Heart left ventricle (tissue), 16 donors: ENCODE measurements at regions not wholly inside any gene's neighbourhood (a gene's known extent, or its start where the extent isn't known, plus 50 kb on each side); places are given as distances from the start of the nearest gene placed in this dataset.

ENCODE experiments used
- ATAC-seq, 4 donors: fragments of 200-7000 bp; cut with Tn5 transposase; one replicate each; pipeline ENCODE4 v1.9.1; 2020 to 2022; ENCODE audit warnings: moderate library complexity in 4 of 4, mild to moderate bottlenecking in 3 of 4, moderate number of reproducible peaks in 1 of 4
- DNase-seq, 5 donors: peaks; one replicate each; pipeline ENCODE4 v3.0.0-alpha.2; 2020
- H3K27ac ChIP-seq, 12 donors: fragments of 200-600 bp; sonication (generic) in 4 of 12; one replicate each; pipeline versions ENCODE4 v1.5.0 to v1.8.0; 2016 to 2022; ENCODE audit warnings: mild to moderate bottlenecking in 2 of 12
- H3K27me3 ChIP-seq, 9 donors: fragments of 200-600 bp; sonication (generic) in 2 of 9; one replicate each; pipeline versions ENCODE4 v1.5.1 to v1.8.0; 2016 to 2022; ENCODE audit warnings: mild to moderate bottlenecking in 3 of 9
- H3K36me3 ChIP-seq, 9 donors: fragments of 200-600 bp; sonication (generic) in 2 of 9; one replicate each; pipeline versions ENCODE4 v1.5.0 to v1.8.0; 2018 to 2022; ENCODE audit warnings: mild to moderate bottlenecking in 2 of 9
- H3K4me1 ChIP-seq, 12 donors: fragments of 200-600 bp; sonication (generic) in 4 of 12; one replicate each; pipeline versions ENCODE4 v1.5.0 to v1.8.0; 2016 to 2022; ENCODE audit warnings: mild to moderate bottlenecking in 3 of 12
- H3K4me3 ChIP-seq, 12 donors: fragments of 200-600 bp; sonication (generic) in 4 of 12; one replicate each; pipeline versions ENCODE4 v1.5.0 to v1.8.0; 2017 to 2022; ENCODE audit warnings: mild to moderate bottlenecking in 9 of 12, moderate library complexity in 4 of 12
- H3K9me3 ChIP-seq, 12 donors: fragments of 200-600 bp; sonication (generic) in 4 of 12; one replicate each; pipeline versions ENCODE4 v1.5.0 to v1.8.0; 2016 to 2022; ENCODE audit warnings: mild to moderate bottlenecking in 1 of 12
- CTCF ChIP-seq, 12 donors: fragments of 200-600 bp; sonication (generic) in 4 of 12; IDR thresholded peaks; one replicate each; pipeline versions ENCODE4 v1.5.0 to v1.8.0; 2018 to 2022; ENCODE audit warnings: antibody characterized with exemption in 12 of 12, mild to moderate bottlenecking in 5 of 12
- POLR2A ChIP-seq, 2 donors: fragments of 450-650 bp; IDR thresholded peaks; one replicate each; pipeline ENCODE4 v1.6.1; 2017; ENCODE audit warnings: antibody characterized with exemption in 2 of 2, mild to moderate bottlenecking in 2 of 2, moderate library complexity in 2 of 2
- WGBS, 4 donors: extraction: QIAGEN DNeasy Blood & Tissue Kit in 2 of 4; methylation state at CpG; one replicate each; pipeline versions ENCODE4 v1.1.5 to v1.1.7; 2013 to 2018; 5-methylcytosine and 5-hydroxymethylcytosine counted together
- intact Hi-C, 10 donors: fragments of 100-400 bp; cut with DNase I; formaldehyde crosslinking; loops; one replicate each; pipeline versions ENCODE4 v1.11.1 to v1.14.2; 2022
- donor health status: ischemic (EF 13 %, LVEDD 7.1; RV severe dilation, severe dysfunction).
- donor health status: healthy with polysubstance abuse.
- donor health status: DM: no; HTN: yes; CAD: no.
- donor health status: DM: no; HTN: no; CAD: no.
- donor health status: ischemic (EF 25% LVEDD 6.9; RV normal size, moderate dysfunction).
- donor health status: ischemic (EF 25% LVEDD 5.7; RV mildly dilated, moderate dysfunction).
- donor health status: healthy.
- donor health status: DM: yes; HTN: yes; CAD: no.
- donor health status: ischemic (EF 35%, LVEDD 5.7; RV mildly dilated, moderate dysfunction).
- donor health status: nonischemic (EF 11% LVEDD 7.7; RV severe dilation, severe dysfunction).
- donor health status: DM: yes; HTN: yes; CAD: no.
- donor health status: PGD.
- donor health status: ischemic (EF 29% LVEDD 5.4; RV normal size, mild dysfunction).
- donor health status: nonischemic (EF 23%, LVEDD 6.1; RV moderate dilation, normal function).

- Histone ChIP-seq H3K36me3 (no peaks in the 10 kb centered on the region), H3K27me3 (peaks cover 0 to 3% (median 0%) of the 10 kb centered on the region in 9 donors), H3K4me1 (no peaks in the 10 kb centered on the region), H3K4me3 (no peak overlapping the region), H3K27ac (no peak overlapping the region), H3K9me3 (no peaks in the 10 kb centered on the region)
- TF ChIP-seq CTCF (IDR thresholded peaks at IDR 0.05): no peak
- TF ChIP-seq POLR2A (IDR thresholded peaks at IDR 0.05): no peak
- 83 to 96% (median 93%) methylated on average over 1 of the region's 1 CpG for WGBS, 4 donors
- no peak for DNase-seq
- intact Hi-C loops: no loop called here
- no peak for ATAC-seq
These were observed 439.2 kb downstream of the DNAH5 start for GRCh38 chr5:13505326-13505725.

GRCh38 chr5:13503017-13503416 lies 441.5 kb downstream of the DNAH5 start:
- no peak overlapping the region for H3K4me3 ChIP-seq
- 42 to 55% (median 48%) methylated on average over 2 of the region's 2 CpGs for WGBS, 4 donors
- H3K9me3 ChIP-seq: no peaks in the 10 kb centered on the region
- DNase-seq: no peak
- no peaks in the 10 kb centered on the region for H3K36me3 ChIP-seq
- H3K27ac ChIP-seq: no peak overlapping the region
- ATAC-seq: no peak
- peaks cover 0 to 4% (median 0%) of the 10 kb centered on the region in 9 donors for H3K27me3 ChIP-seq
- no peak for TF ChIP-seq CTCF (IDR thresholded peaks at IDR 0.05)
- TF ChIP-seq POLR2A (IDR thresholded peaks at IDR 0.05): no peak
- no peaks in the 10 kb centered on the region for H3K4me1 ChIP-seq
- intact Hi-C loops: no loop called here

- H3K9me3 ChIP-seq: no peaks in the 10 kb centered on the region
- intact Hi-C loops: no loop called here
- H3K27me3 ChIP-seq: peaks cover 0 to 4% (median 0%) of the 10 kb centered on the region in 9 donors
- no peaks in the 10 kb centered on the region for H3K36me3 ChIP-seq
- no peak overlapping the region for H3K4me3 ChIP-seq
- no peak for ATAC-seq
- 46 to 67% (median 63%) methylated on average over 3 of the region's 3 CpGs for WGBS, 4 donors
- H3K4me1 ChIP-seq: no peaks in the 10 kb centered on the region
- no peak for TF ChIP-seq POLR2A (IDR thresholded peaks at IDR 0.05)
- TF ChIP-seq CTCF (IDR thresholded peaks at IDR 0.05): no peak
- no peak overlapping the region for H3K27ac ChIP-seq
- DNase-seq: no peak
These were observed 443.3 kb downstream of the DNAH5 start for GRCh38 chr5:13501176-13501575.

GRCh38 chr5:13498279-13498678 lies 446.2 kb downstream of the DNAH5 start:
- Histone ChIP-seq H3K9me3 (no peaks in the 10 kb centered on the region), H3K4me1 (no peaks in the 10 kb centered on the region), H3K27me3 (peaks cover 0 to 4% (median 0%) of the 10 kb centered on the region in 9 donors), H3K27ac (no peak overlapping the region), H3K4me3 (no peak overlapping the region), H3K36me3 (no peaks in the 10 kb centered on the region)
- TF ChIP-seq CTCF (IDR thresholded peaks at IDR 0.05): no peak
- TF ChIP-seq POLR2A (IDR thresholded peaks at IDR 0.05): no peak
- intact Hi-C loops: no loop called here
- no peak for ATAC-seq
- no peak for DNase-seq
